ENCODE measurements at regions not wholly inside any gene's neighbourhood (a gene's known extent, or its start where the extent isn't known, plus 50 kb on each side); places are given as distances from the start of the nearest gene placed in this dataset.

- Histone ChIP-seq H3K27ac (ENCODE audit: extremely low read depth, low read depth, low read length) (no peak overlapping the region), H3K36me3 (ENCODE audit: control insufficient read depth in 2 of 2, insufficient read depth in 1 of 2, low read length in 2 of 2) (no peaks in the 10 kb centered on the region), H3K4me1 (ENCODE audit: control insufficient read depth, insufficient read depth, low read length) (no peaks in the 10 kb centered on the region), H3K9me3 (ENCODE audit: control insufficient read depth, insufficient read depth, low read depth, low read length) (no peaks in the 10 kb centered on the region), H3K4me3 (ENCODE audit: low read depth, low read length) (no peak overlapping the region)
- POLR2A ChIA-PET: no interaction called here
- CTCF ChIA-PET: no interaction called here
- no peak for TF ChIP-seq ZNF776 (tag by site-specific recombination; IDR thresholded peaks at IDR 0.05; ENCODE audit: borderline replicate concordance)
- TF ChIP-seq PRDM1 (tag by site-specific recombination; IDR thresholded peaks at IDR 0.05): peak; percentile 43
Observed at GRCh38 chr6:82013561-82014530, 233.7 kb downstream of the IBTK start.

- Histone ChIP-seq H3K36me3 (ENCODE audit: control insufficient read depth in 2 of 2, insufficient read depth in 1 of 2, low read length in 2 of 2) (no peaks in the 10 kb centered on the region), H3K4me3 (ENCODE audit: low read depth, low read length) (no peak overlapping the region), H3K9me3 (ENCODE audit: control insufficient read depth, insufficient read depth, low read depth, low read length) (no peaks in the 10 kb centered on the region; the same call in 1 of the 2 replicates), H3K4me1 (ENCODE audit: control insufficient read depth, insufficient read depth, low read length) (no peaks in the 10 kb centered on the region), H3K27ac (ENCODE audit: extremely low read depth, low read depth, low read length) (no peak overlapping the region)
- TF ChIP-seq ZNF121 (tag by site-specific recombination; IDR thresholded peaks at IDR 0.05): no peak
- peak; percentile 54; the same call in 1 of the 2 replicates for TF ChIP-seq ZNF626 (tag by site-specific recombination; IDR thresholded peaks at IDR 0.05)
- TF ChIP-seq TSHZ1 (tag by site-specific recombination; IDR thresholded peaks at IDR 0.05; ENCODE audit: borderline replicate concordance): no peak
- TF ChIP-seq ZBTB10 (tag by site-specific recombination; IDR thresholded peaks at IDR 0.05): no peak
- peak; percentile 96 for TF ChIP-seq ZNF654 (tag by site-specific recombination; IDR thresholded peaks at IDR 0.05; ENCODE audit: low read depth)
- TF ChIP-seq ZNF274 (IDR thresholded peaks at IDR 0.05; ENCODE audit: low read length): no peak
- peak; percentile 77; the same call in 1 of the 2 replicates for TF ChIP-seq ZNF274 (tag by site-specific recombination; IDR thresholded peaks at IDR 0.05; ENCODE audit: borderline replicate concordance)
- 0 out of 2 replicates have a peak, but pooled peaks have one; percentile 17 for TF ChIP-seq ZNF580 (tag by site-specific recombination; IDR thresholded peaks at IDR 0.05)
- TF ChIP-seq ZNF341 (tag by site-specific recombination; IDR thresholded peaks at IDR 0.05; ENCODE audit: low read depth): no peak
- peak; percentile 55; the same call in 1 of the 2 replicates for TF ChIP-seq ZSCAN4 (tag by site-specific recombination; IDR thresholded peaks at IDR 0.05)
- peak; percentile 54; the same call in 1 of the 2 replicates for TF ChIP-seq CTCF (tag by site-specific recombination; IDR thresholded peaks at IDR 0.05)
- 0 out of 2 replicates have a peak, but pooled peaks have one; percentile 41 for TF ChIP-seq ZNF2 (tag by site-specific recombination; IDR thresholded peaks at IDR 0.05)
- CTCF ChIA-PET: interaction anchor here (0.6 to 2.3 kb wide), 19 partner anchors 10 to 780 kb away, joined by 3 to 10 read pairs (median 4); partner anchors contain the start of gene TENT5A
- POLR2A ChIA-PET: interaction anchor here (0.7 to 1.2 kb wide), 3 partner anchors 253 to 959 kb away, joined by 3 to 7 read pairs (median 3); partner anchors contain the start of gene TENT5A
Observed at GRCh38 chr6:82006027-82006738, 241.4 kb downstream of the IBTK start.

All from HEK293 (cell line).